GM12892 (cell line): ENCODE measurements at regions not wholly inside any gene's neighbourhood (a gene's known extent, or its start where the extent isn't known, plus 50 kb on each side); places are given as distances from the start of the nearest gene placed in this dataset.

Experiments used
- POLR2A ChIP-seq: IDR thresholded peaks from 2 replicates; pipeline ENCODE4 v1.6.1; 2011; ENCODE audit warnings: low read depth, low read length, control low read depth
- POLR2AphosphoS5 ChIP-seq: IDR thresholded peaks from 2 replicates; pipeline ENCODE4 v1.6.1; 2011; ENCODE audit warnings: low read depth, low read length, control low read depth
- TAF1 ChIP-seq: IDR thresholded peaks from 2 replicates; pipeline ENCODE4 v1.6.1; 2011; ENCODE audit warnings: low read depth, mild to moderate bottlenecking, control low read depth, low read length, borderline replicate concordance

GRCh38 chr12:76645934-76646333 is 86.4 kb upstream of the OSBPL8 start:
- TF ChIP-seq POLR2AphosphoS5 (no peak), POLR2A (no peak), TAF1 (no peak)
